A673 (cell line): ENCODE measurements at regions not wholly inside any gene's neighbourhood (a gene's known extent, or its start where the extent isn't known, plus 50 kb on each side); places are given as distances from the start of the nearest gene placed in this dataset.

Experiments
- BruUV-seq: library from RNA; stranded (reverse); fragments of 400-500 nt; replicated peaks from 2 replicates; lab custom pipeline; 2021; lab: Mats Ljungman, UMichigan
- CTCF ChIA-PET: fragments of 300-600 bp; sonication (Branson Sonifier 250); formaldehyde crosslinking; loops from one replicate; lab custom pipeline; 2022; ENCODE audit warnings: antibody characterized with exemption; lab: Charles Lee
- POLR2A ChIA-PET: fragments of 300-600 bp; sonication (Branson Sonifier 250); formaldehyde crosslinking; loops from one replicate; lab custom pipeline; 2022; ENCODE audit warnings: antibody characterized with exemption; ENCODE audit not compliant: low non-redundant PET; lab: Charles Lee
- DNase-seq: peaks from one replicate; pipeline ENCODE4 v3.0.0-alpha.2; 2015; ENCODE audit warnings: low spot score
- H3K27ac ChIP-seq: fragments of 200-600 bp; sonication (generic); 2 replicates; pipeline ENCODE4 v1.5.1; 2016; ENCODE audit warnings: mixed run types, low read depth, mild to moderate bottlenecking, mixed read lengths, antibody characterized with exemption, low read length; ENCODE audit not compliant: poor library complexity, severe bottlenecking
- H3K27me3 ChIP-seq: fragments of 200-600 bp; sonication (generic); replicated peaks from 2 replicates; pipeline ENCODE4 v1.6.1; 2017; ENCODE audit warnings: mixed run types, low read depth, mild to moderate bottlenecking, mixed read lengths, antibody characterized with exemption, low read length; ENCODE audit not compliant: insufficient read depth, poor library complexity
- H3K36me3 ChIP-seq: fragments of 200-600 bp; sonication (generic); 2 replicates; pipeline ENCODE4 v1.6.1; 2016; ENCODE audit warnings: mixed run types, mild to moderate bottlenecking, mixed read lengths, antibody characterized with exemption, low read length; ENCODE audit not compliant: insufficient read depth, poor library complexity, severe bottlenecking
- H3K4me1 ChIP-seq: fragments of 200-600 bp; sonication (generic); 2 replicates; pipeline ENCODE4 v1.6.1; 2017; ENCODE audit warnings: mixed run types, mild to moderate bottlenecking, mixed read lengths, antibody characterized with exemption, low read length; ENCODE audit not compliant: insufficient read depth, poor library complexity, severe bottlenecking
- H3K4me3 ChIP-seq: fragments of 200-600 bp; sonication (generic); 2 replicates; pipeline ENCODE4 v1.5.1; 2016; ENCODE audit warnings: low read depth, mixed run types, mild to moderate bottlenecking, mixed read lengths, low read length; ENCODE audit not compliant: poor library complexity, severe bottlenecking
- H3K9me3 ChIP-seq: fragments of 200-600 bp; sonication (generic); 2 replicates; pipeline ENCODE4 v1.6.1; 2016; ENCODE audit warnings: mixed run types, low read depth, mild to moderate bottlenecking, mixed read lengths, antibody characterized with exemption, low read length; ENCODE audit not compliant: poor library complexity, severe bottlenecking
- EZH2 ChIP-seq: fragments of 200-600 bp; sonication (generic); IDR thresholded peaks from 2 replicates; pipeline ENCODE4 v1.6.1; 2017; ENCODE audit warnings: borderline replicate concordance, low read depth, mild to moderate bottlenecking, mixed read lengths, antibody characterized with exemption, low read length; ENCODE audit not compliant: poor library complexity, severe bottlenecking
- intact Hi-C: fragments of 100-400 bp; cut with micrococcal nuclease; formaldehyde crosslinking; loops from one replicate; pipeline ENCODE4 v1.10.0; 2022; ENCODE audit not compliant: unreplicated experiment
- TF ChIP-seq, protein P1 (sequence below): fragments of 300-800, 200-600 bp; sonication (generic); conservative IDR thresholded peaks from 2 replicates; pipeline ENCODE4 v1.5.1; 2017; ENCODE audit warnings: low read depth, mild to moderate bottlenecking, antibody characterized with exemption, low read length, moderate library complexity, mixed read lengths

DNA sequence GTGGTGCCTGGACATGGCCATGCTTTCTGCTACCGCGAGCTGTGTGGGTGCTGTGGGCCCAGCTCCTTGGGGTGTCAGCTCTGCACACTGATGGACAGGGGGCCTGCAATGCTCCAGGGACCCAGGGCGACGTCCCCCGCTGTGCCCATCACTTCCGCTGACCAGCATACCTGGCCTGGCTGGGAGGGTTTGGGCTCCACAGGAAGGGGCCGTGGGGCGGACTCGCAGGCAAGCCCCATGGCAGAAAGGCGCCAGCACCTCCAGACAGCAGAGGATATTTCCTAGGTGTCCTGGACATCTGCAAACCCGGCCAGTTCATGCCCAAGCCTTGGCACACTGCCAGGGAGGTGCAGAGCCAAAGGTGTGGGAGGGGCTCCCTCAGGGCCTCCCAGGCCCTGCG, 295.8 kb upstream of the IRX4 start:
- DNase-seq, result no peak
- Histone ChIP-seq H3K27ac (no peak overlapping the region), H3K4me1 (no peaks in the 10 kb centered on the region), H3K36me3 (no peaks in the 10 kb centered on the region), H3K9me3 (no peaks in the 10 kb centered on the region), H3K27me3 (peaks cover 18% of the 10 kb centered on the region), H3K4me3 (no peak overlapping the region)
- CTCF ChIA-PET, result no interaction called here
- intact Hi-C loops, result no loop called here
- POLR2A ChIA-PET, result no interaction called here
- TF ChIP-seq, protein P1, sequence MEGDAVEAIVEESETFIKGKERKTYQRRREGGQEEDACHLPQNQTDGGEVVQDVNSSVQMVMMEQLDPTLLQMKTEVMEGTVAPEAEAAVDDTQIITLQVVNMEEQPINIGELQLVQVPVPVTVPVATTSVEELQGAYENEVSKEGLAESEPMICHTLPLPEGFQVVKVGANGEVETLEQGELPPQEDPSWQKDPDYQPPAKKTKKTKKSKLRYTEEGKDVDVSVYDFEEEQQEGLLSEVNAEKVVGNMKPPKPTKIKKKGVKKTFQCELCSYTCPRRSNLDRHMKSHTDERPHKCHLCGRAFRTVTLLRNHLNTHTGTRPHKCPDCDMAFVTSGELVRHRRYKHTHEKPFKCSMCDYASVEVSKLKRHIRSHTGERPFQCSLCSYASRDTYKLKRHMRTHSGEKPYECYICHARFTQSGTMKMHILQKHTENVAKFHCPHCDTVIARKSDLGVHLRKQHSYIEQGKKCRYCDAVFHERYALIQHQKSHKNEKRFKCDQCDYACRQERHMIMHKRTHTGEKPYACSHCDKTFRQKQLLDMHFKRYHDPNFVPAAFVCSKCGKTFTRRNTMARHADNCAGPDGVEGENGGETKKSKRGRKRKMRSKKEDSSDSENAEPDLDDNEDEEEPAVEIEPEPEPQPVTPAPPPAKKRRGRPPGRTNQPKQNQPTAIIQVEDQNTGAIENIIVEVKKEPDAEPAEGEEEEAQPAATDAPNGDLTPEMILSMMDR, result no peak
- TF ChIP-seq EZH2, result no peak
- BruUV-seq, result no TSS peak

- peaks cover 22% of the 10 kb centered on the region for H3K27me3 ChIP-seq
- no peaks in the 10 kb centered on the region for H3K9me3 ChIP-seq
- H3K36me3 ChIP-seq, result no peaks in the 10 kb centered on the region
- ChIA-PET POLR2A (no interaction called here), CTCF (no interaction called here)
- H3K4me1 ChIP-seq, result no peaks in the 10 kb centered on the region
- no peak overlapping the region for H3K27ac ChIP-seq
- intact Hi-C loops, result no loop called here
- BruUV-seq, result no TSS peak
- no peak for TF ChIP-seq EZH2
- TF ChIP-seq, protein P1, result no peak
- DNase-seq, result no peak
- H3K4me3 ChIP-seq, result no peak overlapping the region
These were observed 295.3 kb upstream of the IRX4 start for GRCh38 chr5:2178071-2178477.

DNA sequence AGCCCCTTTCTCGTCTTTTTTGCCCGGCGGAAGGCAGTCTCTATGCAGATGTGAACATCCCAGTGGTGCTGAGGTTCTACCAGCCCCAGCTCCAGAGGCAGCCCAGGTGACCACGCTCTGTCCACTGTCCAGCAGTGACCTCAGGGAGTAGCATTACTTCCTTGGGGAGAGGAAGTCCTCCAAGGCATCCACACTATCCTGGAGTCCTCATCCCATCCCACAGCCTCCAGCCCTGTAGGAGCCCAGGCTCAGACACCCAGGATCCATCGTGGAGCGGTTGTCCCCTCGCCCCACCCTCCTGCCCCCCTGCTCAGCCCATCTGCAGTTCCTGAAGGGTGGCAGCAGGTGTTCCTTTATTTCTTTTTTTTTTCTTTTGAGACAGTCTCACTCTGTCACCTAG, 294.5 kb upstream of the IRX4 start:
- Histone ChIP-seq H3K4me3 (no peak overlapping the region), H3K27ac (no peak overlapping the region), H3K27me3 (peaks cover 31% of the 10 kb centered on the region), H3K4me1 (no peaks in the 10 kb centered on the region), H3K9me3 (no peaks in the 10 kb centered on the region), H3K36me3 (no peaks in the 10 kb centered on the region)
- TF ChIP-seq EZH2, result no peak
- TF ChIP-seq, protein P1, result no peak
- BruUV-seq, result no TSS peak
- intact Hi-C loops, result no loop called here
- CTCF ChIA-PET, result no interaction called here
- no peak for DNase-seq
- POLR2A ChIA-PET, result no interaction called here
